Adrenal gland (tissue), 9 donors: ENCODE measurements at regions not wholly inside any gene's neighbourhood (a gene's known extent, or its start where the extent isn't known, plus 50 kb on each side); places are given as distances from the start of the nearest gene placed in this dataset.

Experiments used
- DNase-seq, 7 donors: peaks; one replicate each; pipeline ENCODE4 v3.0.0-alpha.2; 2019 to 2020
- H3K27ac ChIP-seq, 5 donors: fragments of 200-600 bp; sonication (generic) in 4 of 5; 1 replicate in 3 of 5; 2 replicates in 2 of 5; pipeline versions ENCODE4 v1.5.1 to v1.8.0; 2016 to 2020; ENCODE audit warnings: mild to moderate bottlenecking in 1 of 5
- H3K27me3 ChIP-seq: fragments of 200-600 bp; 2 replicates; pipeline ENCODE4 v1.8.0; 2021
- H3K36me3 ChIP-seq, 2 donors: fragments of 200-600 bp; replicated peaks in 1 of 2; 1 replicate in 1 of 2; 2 replicates in 1 of 2; pipeline versions ENCODE4 v1.5.1 to v1.8.0; 2018 to 2022
- H3K4me1 ChIP-seq, 2 donors: fragments of 200-600 bp; replicated peaks in 1 of 2; 1 replicate in 1 of 2; 2 replicates in 1 of 2; pipeline versions ENCODE4 v1.5.1 to v1.8.0; 2018 to 2021
- H3K4me3 ChIP-seq, 4 donors: fragments of 200-600 bp; sonication (generic) in 3 of 4; one replicate each; pipeline ENCODE4 v1.5.1; 2016 to 2018
- H3K9me3 ChIP-seq, 3 donors: fragments of 200-600 bp; sonication (generic) in 1 of 3; replicated peaks in 1 of 3; 1 replicate in 2 of 3; 2 replicates in 1 of 3; pipeline versions ENCODE4 v1.5.1 to v1.8.0; 2016 to 2021
- CTCF ChIP-seq, 6 experiments: fragments of 450-650 bp in 4 of 6; fragments of 200-600 bp in 2 of 6; sonication (generic) in 1 of 6; IDR thresholded peaks; 1 replicate in 5 of 6; 2 replicates in 1 of 6; pipeline versions ENCODE4 v1.5.1 to v1.8.0; 2016 to 2021; ENCODE audit warnings: antibody characterized with exemption in 6 of 6, mild to moderate bottlenecking in 2 of 6, moderate library complexity in 1 of 6
- POLR2A ChIP-seq, 2 donors: fragments of 450-650 bp; IDR thresholded peaks; one replicate each; pipeline ENCODE4 v1.6.1; 2017; ENCODE audit warnings: antibody characterized with exemption in 2 of 2, mild to moderate bottlenecking in 2 of 2, moderate library complexity in 1 of 2
- WGBS, 4 donors: extraction: QIAGEN DNeasy Blood & Tissue Kit in 2 of 4; methylation state at CpG; one replicate each; pipeline versions ENCODE4 v1.1.5 to v1.1.7; 2013 to 2017; 5-methylcytosine and 5-hydroxymethylcytosine counted together
- intact Hi-C, 2 donors: fragments of 100-400 bp; cut with DNase I; formaldehyde crosslinking; loops; one replicate each; pipeline versions ENCODE4 v1.14.1 to v1.15.0; 2022 to 2023
- donor health status: healthy with polysubstance abuse.
- donor health status: Bipolar disorder and iron deficiency.
- donor health status: DM: yes; HTN: yes; CAD: no.
- donor health status: DM: no; HTN: no; CAD: no.
- donor health status: DM: no; HTN: no; CAD: no.

DNA sequence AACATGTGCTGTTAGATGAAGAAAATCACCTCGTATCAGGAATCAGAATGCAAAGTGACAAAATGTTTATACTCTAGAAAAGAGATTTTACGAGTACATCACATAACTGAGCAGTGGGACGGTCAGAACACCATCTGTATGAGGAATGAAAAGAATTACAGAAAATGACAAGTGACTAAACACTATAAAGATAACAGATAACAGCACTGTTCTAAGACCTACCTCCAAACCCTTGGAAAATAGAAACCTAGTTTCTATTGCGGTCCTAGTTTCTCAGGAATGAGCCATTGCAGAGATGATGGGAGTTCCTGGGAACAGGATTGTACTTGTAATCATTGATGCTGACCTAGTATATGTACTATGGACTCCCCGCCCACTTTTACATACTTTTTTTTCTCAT is 839.4 kb upstream of the ADAMTS5 start:
- no peaks in the 10 kb centered on the region for H3K4me1 ChIP-seq
- H3K27me3 ChIP-seq: no peaks in the 10 kb centered on the region
- DNase-seq: no peak
- no peaks in the 10 kb centered on the region for H3K9me3 ChIP-seq
- no peak overlapping the region for H3K4me3 ChIP-seq
- H3K27ac ChIP-seq: no peak overlapping the region
- H3K36me3 ChIP-seq: no peaks in the 10 kb centered on the region
- TF ChIP-seq CTCF (IDR thresholded peaks at IDR 0.05) (no peak), POLR2A (IDR thresholded peaks at IDR 0.05) (no peak)
- WGBS, 4 donors: 60 to 78% (median 65%) methylated on average over 5 of the region's 5 CpGs
- intact Hi-C loops: no loop called here

GRCh38 chr21:27805696-27806095 is 838.8 kb upstream of the ADAMTS5 start:
- no peak for TF ChIP-seq CTCF (IDR thresholded peaks at IDR 0.05)
- no peak for TF ChIP-seq POLR2A (IDR thresholded peaks at IDR 0.05)
- no peak for DNase-seq
- Histone ChIP-seq H3K4me3 (no peak overlapping the region), H3K4me1 (no peaks in the 10 kb centered on the region), H3K36me3 (no peaks in the 10 kb centered on the region), H3K27me3 (no peaks in the 10 kb centered on the region), H3K9me3 (no peaks in the 10 kb centered on the region), H3K27ac (no peak overlapping the region)
- intact Hi-C loops: no loop called here

- no peaks in the 10 kb centered on the region for H3K27me3 ChIP-seq
- no peak overlapping the region for H3K27ac ChIP-seq
- H3K4me1 ChIP-seq: no peaks in the 10 kb centered on the region
- intact Hi-C loops: no loop called here
- DNase-seq: no peak
- WGBS, 4 donors: 57 to 60% (median 59%) methylated on average over 2 of the region's 2 CpGs
- no peak overlapping the region for H3K4me3 ChIP-seq
- H3K9me3 ChIP-seq: no peaks in the 10 kb centered on the region
- TF ChIP-seq POLR2A (IDR thresholded peaks at IDR 0.05) (no peak), CTCF (IDR thresholded peaks at IDR 0.05) (no peak)
- no peaks in the 10 kb centered on the region for H3K36me3 ChIP-seq
These were observed 837.6 kb upstream of the ADAMTS5 start for GRCh38 chr21:27804515-27804914.

DNA sequence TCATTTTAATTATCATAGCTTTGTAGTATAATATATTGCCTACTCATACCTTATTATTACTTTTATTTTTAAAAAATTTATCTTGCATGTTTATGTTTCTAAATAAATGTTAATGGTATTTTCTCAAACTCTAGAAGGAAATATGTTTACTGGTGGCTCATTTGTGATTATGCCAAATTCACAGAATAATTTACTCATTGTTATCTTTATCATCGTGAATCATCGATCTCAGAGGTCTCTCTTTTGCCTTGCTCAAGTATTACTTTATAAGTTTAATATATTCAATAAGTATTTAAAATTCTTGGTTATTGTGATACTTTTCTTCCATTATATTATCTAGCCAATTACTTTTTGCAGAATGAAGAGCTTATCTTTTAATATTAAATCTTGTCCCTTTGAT is 836.7 kb upstream of the ADAMTS5 start:
- H3K4me1 ChIP-seq: no peaks in the 10 kb centered on the region
- 69 to 83% (median 80%) methylated on average over 2 of the region's 2 CpGs for WGBS, 4 donors
- no peaks in the 10 kb centered on the region for H3K9me3 ChIP-seq

More for the DNA sequence above, 836.7 kb upstream of the ADAMTS5 start:
- Histone ChIP-seq H3K27ac (no peak overlapping the region), H3K36me3 (no peaks in the 10 kb centered on the region), H3K27me3 (no peaks in the 10 kb centered on the region), H3K4me3 (no peak overlapping the region)
- DNase-seq: no peak
- intact Hi-C loops: no loop called here
- TF ChIP-seq CTCF (IDR thresholded peaks at IDR 0.05) (no peak), POLR2A (IDR thresholded peaks at IDR 0.05) (no peak)
